ENCODE measurements at regions not wholly inside any gene's neighbourhood (a gene's known extent, or its start where the extent isn't known, plus 50 kb on each side); places are given as distances from the start of the nearest gene placed in this dataset.

DNA sequence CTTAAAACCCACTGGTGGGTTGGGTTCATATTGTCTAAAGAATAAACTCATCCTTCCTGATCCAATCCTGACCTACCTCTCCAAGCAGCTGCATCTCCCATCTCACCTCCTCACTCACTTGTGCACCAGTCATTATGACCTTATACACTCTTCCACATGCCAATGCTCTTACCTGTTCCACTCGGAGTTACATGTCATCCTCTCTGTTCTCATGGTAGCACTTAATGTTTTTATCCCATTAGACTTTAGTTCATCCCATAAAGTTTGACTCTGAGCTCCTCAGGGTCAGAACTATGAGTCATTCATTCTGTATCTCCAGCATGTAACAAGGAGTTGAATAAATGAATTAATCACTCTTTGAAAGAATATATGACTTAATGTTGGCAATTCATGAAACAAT is 330.2 kb downstream of the KLF12 start:
- 88% methylated on average over 1 of the region's 1 CpG for WGBS
- Histone ChIP-seq H3K27ac (ENCODE audit: low read depth, low read length) (no peak overlapping the region), H3K9ac (ENCODE audit: low read depth, low read length) (no peak overlapping the region), H3K9me3 (ENCODE audit: insufficient read depth, low read depth, low read length) (no peaks in the 10 kb centered on the region), H3K4me3 (ENCODE audit: low read length) (no peak overlapping the region), H3K4me1 (ENCODE audit: insufficient read depth, low read length) (no peaks in the 10 kb centered on the region; the same call in 1 of the 2 replicates), H3K27me3 (ENCODE audit: insufficient read depth, low read length) (no peaks in the 10 kb centered on the region), H3K36me3 (ENCODE audit: insufficient read depth, low read length) (no peaks in the 10 kb centered on the region)

DNA sequence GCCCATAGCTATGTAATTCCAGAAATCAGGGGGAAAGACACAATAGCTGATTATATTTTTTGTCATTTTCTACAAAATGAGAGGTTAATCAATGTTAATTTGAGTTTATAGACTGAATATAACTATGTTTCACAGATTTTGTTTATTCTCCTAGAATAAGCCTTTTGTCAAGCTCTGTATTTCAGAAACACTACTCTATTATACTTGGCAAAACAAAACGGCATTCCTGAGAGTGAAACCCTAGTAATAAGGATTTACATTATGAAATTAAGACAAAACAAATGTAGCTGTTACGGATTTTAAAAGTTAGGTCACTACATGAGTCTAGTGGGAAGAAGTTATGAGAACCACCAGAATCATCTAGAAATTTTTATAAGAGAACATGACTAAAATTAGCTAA is 334.2 kb downstream of the KLF12 start:
- Histone ChIP-seq H3K27ac (ENCODE audit: low read depth, low read length) (no peak overlapping the region), H3K4me1 (ENCODE audit: insufficient read depth, low read length) (no peaks in the 10 kb centered on the region), H3K9me3 (ENCODE audit: insufficient read depth, low read depth, low read length) (no peaks in the 10 kb centered on the region), H3K27me3 (ENCODE audit: insufficient read depth, low read length) (no peaks in the 10 kb centered on the region), H3K9ac (ENCODE audit: low read depth, low read length) (no peak overlapping the region), H3K36me3 (ENCODE audit: insufficient read depth, low read length) (no peaks in the 10 kb centered on the region), H3K4me3 (ENCODE audit: low read length) (no peak overlapping the region)
- WGBS = 100% methylated on average over 1 of the region's 2 CpGs

DNA sequence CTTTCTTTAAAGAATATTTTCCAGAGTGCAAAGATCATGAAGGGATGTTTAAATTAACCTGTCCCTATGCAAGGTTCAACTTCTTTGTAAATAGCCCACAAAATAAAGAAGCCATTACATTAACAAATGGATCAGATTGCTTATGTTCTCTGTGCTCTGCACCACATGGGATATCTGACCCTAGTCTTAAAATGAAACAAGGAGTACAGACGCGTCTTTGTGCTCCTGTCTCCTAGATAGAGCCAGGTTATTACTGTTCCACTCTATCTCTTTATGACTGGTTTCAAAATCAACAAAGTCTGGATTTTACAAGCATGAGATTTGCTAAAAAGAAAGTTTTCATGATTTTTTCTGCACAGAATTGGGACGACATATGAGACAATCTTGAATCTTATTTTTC is 339.4 kb downstream of the KLF12 start:
- H3K27ac ChIP-seq (ENCODE audit: low read depth, low read length) = no peak overlapping the region
- 96% methylated on average over 3 of the region's 3 CpGs for WGBS
- H3K9ac ChIP-seq (ENCODE audit: low read depth, low read length) = no peak overlapping the region
- no peak overlapping the region for H3K4me3 ChIP-seq (ENCODE audit: low read length)
- no peaks in the 10 kb centered on the region for H3K36me3 ChIP-seq (ENCODE audit: insufficient read depth, low read length)
- no peaks in the 10 kb centered on the region for H3K27me3 ChIP-seq (ENCODE audit: insufficient read depth, low read length)
- no peaks in the 10 kb centered on the region for H3K9me3 ChIP-seq (ENCODE audit: insufficient read depth, low read depth, low read length)
- H3K4me1 ChIP-seq (ENCODE audit: insufficient read depth, low read length) = no peaks in the 10 kb centered on the region

DNA sequence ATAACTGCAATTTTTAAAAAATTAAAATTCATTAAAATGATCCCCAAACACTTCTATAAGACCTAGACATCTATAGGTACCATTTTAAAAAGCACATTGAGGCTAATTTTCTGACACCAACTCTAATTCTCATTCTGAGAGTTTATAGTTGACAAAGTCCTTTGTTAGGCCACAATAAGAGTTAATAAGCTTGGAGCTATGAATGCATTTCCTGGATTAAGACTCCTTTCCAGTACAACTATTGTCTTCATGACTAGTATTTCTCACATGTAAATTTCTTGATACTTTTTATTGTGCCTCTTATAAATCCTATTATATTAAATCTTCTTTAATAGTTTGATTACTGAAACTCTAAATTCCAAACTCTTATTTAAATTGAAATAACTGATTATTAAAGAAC is 340.8 kb downstream of the KLF12 start:
- H3K9me3 ChIP-seq (ENCODE audit: insufficient read depth, low read depth, low read length) = no peaks in the 10 kb centered on the region
- no peaks in the 10 kb centered on the region for H3K36me3 ChIP-seq (ENCODE audit: insufficient read depth, low read length)
- H3K27ac ChIP-seq (ENCODE audit: low read depth, low read length) = no peak overlapping the region
- no peak overlapping the region for H3K4me3 ChIP-seq (ENCODE audit: low read length)
- no peaks in the 10 kb centered on the region for H3K4me1 ChIP-seq (ENCODE audit: insufficient read depth, low read length)
- no peak overlapping the region for H3K9ac ChIP-seq (ENCODE audit: low read depth, low read length)
- H3K27me3 ChIP-seq (ENCODE audit: insufficient read depth, low read length) = no peaks in the 10 kb centered on the region

DNA sequence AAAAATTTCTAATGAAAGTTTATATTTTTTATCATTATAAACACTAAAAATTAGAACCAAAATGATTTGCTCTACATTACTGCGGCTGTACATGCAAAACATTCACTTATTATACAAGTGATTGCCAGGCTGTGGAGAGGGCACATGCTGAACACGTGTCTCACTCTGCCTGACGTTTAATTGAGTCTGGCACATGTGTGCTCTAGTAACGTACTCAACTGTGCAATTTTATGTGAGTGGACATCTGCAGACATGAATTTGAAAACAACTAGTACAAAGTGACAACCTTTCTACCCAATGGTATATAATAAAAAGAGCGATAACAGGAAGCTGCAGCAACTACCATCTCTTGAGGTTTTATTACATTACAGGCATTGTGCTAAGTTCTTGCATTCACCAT is 341.4 kb downstream of the KLF12 start:
- Histone ChIP-seq H3K27me3 (ENCODE audit: insufficient read depth, low read length) (no peaks in the 10 kb centered on the region), H3K9ac (ENCODE audit: low read depth, low read length) (no peak overlapping the region), H3K27ac (ENCODE audit: low read depth, low read length) (no peak overlapping the region), H3K9me3 (ENCODE audit: insufficient read depth, low read depth, low read length) (no peaks in the 10 kb centered on the region), H3K4me1 (ENCODE audit: insufficient read depth, low read length) (no peaks in the 10 kb centered on the region), H3K4me3 (ENCODE audit: low read length) (no peak overlapping the region), H3K36me3 (ENCODE audit: insufficient read depth, low read length) (no peaks in the 10 kb centered on the region)
- WGBS = 97% methylated on average over 5 of the region's 5 CpGs

DNA sequence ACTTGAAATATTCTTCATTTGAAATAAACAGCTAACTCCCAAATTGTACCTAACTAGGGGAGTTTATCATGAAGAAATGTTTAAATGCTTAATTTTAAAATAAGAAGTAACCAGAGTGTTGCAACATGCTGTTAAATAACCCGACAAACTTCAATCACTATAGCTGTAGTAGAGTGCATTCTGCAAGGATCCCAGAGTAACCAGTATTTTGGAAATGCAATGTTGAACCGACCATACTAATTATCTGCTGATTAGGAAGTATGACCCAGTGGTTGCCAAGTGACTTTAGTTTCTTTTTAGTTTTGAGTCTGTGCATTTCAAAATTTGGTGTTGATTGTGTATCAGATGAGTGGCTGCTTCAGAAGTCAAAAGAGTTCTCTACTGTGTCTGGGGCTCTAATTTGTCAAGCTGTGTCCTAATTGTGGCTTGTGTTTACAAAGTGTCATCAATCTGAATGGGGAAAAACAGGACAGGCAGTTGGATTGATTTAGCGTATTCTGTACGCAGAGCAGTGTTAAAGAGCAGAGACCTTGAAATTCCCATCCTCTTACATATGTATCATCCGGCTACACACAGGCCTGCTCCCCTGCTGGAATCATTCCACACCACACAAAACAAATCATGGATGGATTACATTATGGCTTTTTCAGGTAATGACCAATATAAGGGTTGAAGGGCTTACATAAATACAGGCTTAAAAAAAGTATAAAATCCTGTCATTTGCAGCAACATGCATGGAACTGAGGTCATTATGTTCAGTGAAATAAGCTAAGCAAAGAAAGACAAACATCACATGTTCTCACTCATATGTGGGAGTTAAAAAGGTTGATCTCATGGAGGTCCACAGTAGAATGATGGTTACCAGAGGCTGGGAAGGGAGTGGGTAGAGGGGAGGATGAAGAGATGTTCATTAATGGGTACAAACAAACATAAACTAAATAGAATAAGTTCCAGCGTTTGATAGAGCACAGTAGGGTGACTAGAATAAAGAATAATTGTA is 351.5 kb downstream of the KLF12 start:
- WGBS = 83% methylated on average over 5 of the region's 6 CpGs
- H3K27me3 ChIP-seq (ENCODE audit: insufficient read depth, low read length) = no peaks in the 10 kb centered on the region
- H3K4me1 ChIP-seq (ENCODE audit: insufficient read depth, low read length) = no peaks in the 10 kb centered on the region
- no peak overlapping the region for H3K27ac ChIP-seq (ENCODE audit: low read depth, low read length)
- no peak overlapping the region for H3K4me3 ChIP-seq (ENCODE audit: low read length)
- H3K9me3 ChIP-seq (ENCODE audit: insufficient read depth, low read depth, low read length) = no peaks in the 10 kb centered on the region
- H3K36me3 ChIP-seq (ENCODE audit: insufficient read depth, low read length) = no peaks in the 10 kb centered on the region
- H3K9ac ChIP-seq (ENCODE audit: low read depth, low read length) = no peak overlapping the region

DNA sequence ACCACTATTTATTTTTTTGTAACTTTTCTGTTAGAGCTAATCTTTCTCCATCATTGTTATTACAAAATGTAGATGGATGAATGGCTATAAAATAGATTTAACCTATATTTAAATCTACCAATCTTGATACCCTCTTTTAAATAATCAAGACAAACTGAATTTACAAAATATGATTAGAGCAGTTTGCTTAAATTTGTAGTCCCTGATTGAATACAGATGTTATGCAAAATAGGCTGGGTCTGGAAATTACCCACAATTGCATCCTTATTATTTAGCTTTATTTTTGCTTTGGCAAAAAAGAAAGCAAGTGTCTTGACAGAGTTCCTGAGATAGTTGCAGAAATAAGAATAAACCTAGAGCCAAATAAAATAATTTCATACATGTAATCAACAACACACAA is 352.8 kb downstream of the KLF12 start:
- no peak overlapping the region for H3K27ac ChIP-seq (ENCODE audit: low read depth, low read length)
- H3K9me3 ChIP-seq (ENCODE audit: insufficient read depth, low read depth, low read length) = no peaks in the 10 kb centered on the region
- no peak overlapping the region for H3K4me3 ChIP-seq (ENCODE audit: low read length)

DNA sequence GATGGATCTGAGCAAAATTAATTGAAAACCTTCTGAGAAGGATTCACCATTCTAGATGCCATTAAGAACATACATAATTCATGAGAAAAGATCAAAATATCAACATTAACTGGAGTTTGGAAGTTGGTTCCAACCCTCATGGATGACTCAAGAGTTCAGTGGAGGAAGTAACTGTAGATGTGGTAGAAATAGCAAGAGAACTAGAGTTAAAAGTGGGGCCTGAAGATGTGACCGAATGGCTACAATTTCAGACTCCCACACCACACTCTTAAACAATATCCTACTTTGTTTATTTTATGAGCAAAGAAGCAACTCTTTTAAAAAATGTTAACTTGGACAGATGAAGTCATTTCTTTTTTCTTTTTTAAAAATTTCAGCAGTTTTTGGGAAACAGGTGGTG is 354.3 kb downstream of the KLF12 start:
- no CpG with 5 or more reads among the region's 1 CpG for WGBS

More for the DNA sequence above, 352.8 kb downstream of the KLF12 start:
- Histone ChIP-seq H3K4me1 (ENCODE audit: insufficient read depth, low read length) (no peaks in the 10 kb centered on the region), H3K36me3 (ENCODE audit: insufficient read depth, low read length) (no peaks in the 10 kb centered on the region), H3K27me3 (ENCODE audit: insufficient read depth, low read length) (no peaks in the 10 kb centered on the region), H3K9ac (ENCODE audit: low read depth, low read length) (no peak overlapping the region)

DNA sequence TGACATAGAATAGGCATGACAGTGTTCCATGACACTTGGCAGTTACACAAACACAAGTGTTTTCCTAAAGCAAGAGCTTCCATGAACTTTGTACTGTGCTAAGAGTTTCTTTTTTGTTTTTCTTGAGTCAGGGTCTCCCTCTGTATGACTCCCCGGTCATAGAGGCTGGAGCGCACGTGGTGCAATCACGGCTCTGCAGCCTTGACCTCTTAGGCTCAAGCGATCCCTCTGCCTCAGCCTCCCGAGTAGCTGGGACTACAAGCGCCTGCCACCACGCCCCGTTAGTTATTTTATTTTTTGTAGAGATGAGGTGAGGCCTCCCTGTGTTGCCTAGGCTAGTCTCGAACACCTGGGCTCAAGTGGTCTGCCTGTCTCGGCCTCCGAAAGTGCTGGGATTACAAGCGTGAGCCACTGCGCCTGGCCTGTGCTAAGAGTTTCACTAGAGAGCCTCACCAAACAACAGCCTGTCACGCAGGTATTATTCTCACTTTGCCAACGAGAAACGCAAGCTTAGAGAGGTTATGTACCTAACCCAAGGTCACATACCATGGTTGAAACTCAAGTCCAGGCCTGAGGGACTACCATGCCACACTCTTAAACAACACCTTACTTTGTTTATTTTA is 355.9 kb downstream of the KLF12 start:
- no peak overlapping the region for H3K4me3 ChIP-seq (ENCODE audit: low read length)
- no peak overlapping the region for H3K9ac ChIP-seq (ENCODE audit: low read depth, low read length)
- H3K27ac ChIP-seq (ENCODE audit: low read depth, low read length) = no peak overlapping the region
- 97% methylated on average over 17 of the region's 17 CpGs for WGBS
- no peaks in the 10 kb centered on the region for H3K27me3 ChIP-seq (ENCODE audit: insufficient read depth, low read length)
- no peaks in the 10 kb centered on the region for H3K4me1 ChIP-seq (ENCODE audit: insufficient read depth, low read length)
- H3K36me3 ChIP-seq (ENCODE audit: insufficient read depth, low read length) = no peaks in the 10 kb centered on the region
- no peaks in the 10 kb centered on the region for H3K9me3 ChIP-seq (ENCODE audit: insufficient read depth, low read depth, low read length)

More for the DNA sequence above, 354.3 kb downstream of the KLF12 start:
- Histone ChIP-seq H3K27ac (ENCODE audit: low read depth, low read length) (no peak overlapping the region), H3K4me3 (ENCODE audit: low read length) (no peak overlapping the region), H3K4me1 (ENCODE audit: insufficient read depth, low read length) (no peaks in the 10 kb centered on the region), H3K27me3 (ENCODE audit: insufficient read depth, low read length) (no peaks in the 10 kb centered on the region), H3K9me3 (ENCODE audit: insufficient read depth, low read depth, low read length) (no peaks in the 10 kb centered on the region), H3K9ac (ENCODE audit: low read depth, low read length) (no peak overlapping the region), H3K36me3 (ENCODE audit: insufficient read depth, low read length) (no peaks in the 10 kb centered on the region)

DNA sequence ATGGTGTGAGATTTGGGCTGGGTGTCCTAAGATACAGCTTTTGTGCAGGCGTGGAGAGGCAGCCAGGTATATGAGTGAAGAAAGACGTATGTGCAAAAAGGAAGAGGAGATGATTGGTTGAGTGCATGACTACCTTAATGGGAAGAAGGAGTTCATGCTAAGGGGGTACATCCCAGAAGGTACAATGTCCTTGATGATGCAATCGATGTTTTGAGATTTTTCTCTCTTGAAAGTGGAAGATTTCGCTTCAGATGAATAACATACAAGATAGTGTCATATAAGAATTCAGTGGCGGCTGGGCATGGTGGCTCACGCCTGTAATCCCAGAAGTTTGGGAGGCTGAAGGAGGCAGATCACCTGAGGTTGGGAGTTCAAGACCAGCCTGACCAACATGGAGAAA is 357.1 kb downstream of the KLF12 start:
- no peaks in the 10 kb centered on the region for H3K36me3 ChIP-seq (ENCODE audit: insufficient read depth, low read length)
- no peak overlapping the region for H3K9ac ChIP-seq (ENCODE audit: low read depth, low read length)
- H3K9me3 ChIP-seq (ENCODE audit: insufficient read depth, low read depth, low read length) = no peaks in the 10 kb centered on the region
- no peak overlapping the region for H3K27ac ChIP-seq (ENCODE audit: low read depth, low read length)
- no peaks in the 10 kb centered on the region for H3K4me1 ChIP-seq (ENCODE audit: insufficient read depth, low read length)
- H3K27me3 ChIP-seq (ENCODE audit: insufficient read depth, low read length) = no peaks in the 10 kb centered on the region
- no peak overlapping the region for H3K4me3 ChIP-seq (ENCODE audit: low read length)
- WGBS = 94% methylated on average over 6 of the region's 6 CpGs

DNA sequence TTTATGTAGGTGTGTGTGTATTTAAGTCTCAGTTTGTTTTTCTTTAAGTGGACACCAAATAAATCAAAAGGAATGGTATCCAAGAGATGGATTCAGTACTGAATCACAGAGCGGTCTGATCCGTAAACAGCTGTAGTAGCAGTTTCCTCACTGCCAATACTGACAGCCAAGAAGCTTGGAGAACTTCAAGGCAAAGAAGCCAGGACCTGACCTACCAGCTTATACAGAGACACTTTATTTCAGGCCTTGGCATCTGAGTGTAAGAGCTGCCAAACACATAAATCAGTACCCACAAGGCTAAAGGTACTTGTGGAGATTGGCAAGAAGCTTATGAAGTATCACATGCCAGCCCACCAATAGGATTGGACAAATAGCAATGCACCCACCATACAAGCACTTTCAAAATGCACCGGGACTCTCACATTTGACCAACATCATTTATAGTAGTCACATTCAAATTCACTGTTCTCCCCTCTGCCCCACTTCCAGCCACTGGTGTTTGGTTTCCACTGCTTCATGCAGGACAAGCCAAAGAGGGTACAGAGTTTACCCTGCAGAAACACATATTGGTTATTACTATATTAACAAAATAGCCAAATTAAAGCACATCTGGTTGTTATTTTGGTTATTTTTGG is 357.9 kb downstream of the KLF12 start:
- H3K9ac ChIP-seq (ENCODE audit: low read depth, low read length) = no peak overlapping the region
- no peak overlapping the region for H3K4me3 ChIP-seq (ENCODE audit: low read length)
- WGBS = 97% methylated on average over 3 of the region's 3 CpGs
- H3K27ac ChIP-seq (ENCODE audit: low read depth, low read length) = no peak overlapping the region
- H3K4me1 ChIP-seq (ENCODE audit: insufficient read depth, low read length) = no peaks in the 10 kb centered on the region
- no peaks in the 10 kb centered on the region for H3K27me3 ChIP-seq (ENCODE audit: insufficient read depth, low read length)
- no peaks in the 10 kb centered on the region for H3K9me3 ChIP-seq (ENCODE audit: insufficient read depth, low read depth, low read length)
- H3K36me3 ChIP-seq (ENCODE audit: insufficient read depth, low read length) = no peaks in the 10 kb centered on the region

Measured in HUES64 (cell line).